ENCODE measurements at regions not wholly inside any gene's neighbourhood (a gene's known extent, or its start where the extent isn't known, plus 50 kb on each side); places are given as distances from the start of the nearest gene placed in this dataset.
"Not testable (repeated sequence)": the region's sequence is repeated elsewhere in the genome, so short reads cannot be mapped to it uniquely, and the experiment has no call there.

DNA sequence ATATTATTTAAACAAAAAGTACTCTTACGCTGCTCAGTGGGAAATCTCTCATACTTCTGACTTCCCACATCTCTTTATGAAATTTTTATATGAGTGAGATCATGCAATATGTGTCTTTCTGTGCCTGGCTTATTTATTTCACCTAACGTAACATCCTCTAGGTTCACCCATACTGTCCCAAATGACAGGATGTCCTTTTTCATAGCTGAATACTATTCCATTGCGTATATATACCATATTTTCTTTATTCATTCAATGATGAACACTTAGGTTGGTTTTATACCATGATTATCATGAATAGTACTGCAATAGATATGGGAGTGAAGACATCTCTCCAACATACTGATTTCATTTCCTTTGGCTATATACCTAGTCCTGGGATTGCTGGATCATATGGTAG, 57.8 kb upstream of the TPP2 start:
- CTCF ChIA-PET, result no interaction called here

DNA sequence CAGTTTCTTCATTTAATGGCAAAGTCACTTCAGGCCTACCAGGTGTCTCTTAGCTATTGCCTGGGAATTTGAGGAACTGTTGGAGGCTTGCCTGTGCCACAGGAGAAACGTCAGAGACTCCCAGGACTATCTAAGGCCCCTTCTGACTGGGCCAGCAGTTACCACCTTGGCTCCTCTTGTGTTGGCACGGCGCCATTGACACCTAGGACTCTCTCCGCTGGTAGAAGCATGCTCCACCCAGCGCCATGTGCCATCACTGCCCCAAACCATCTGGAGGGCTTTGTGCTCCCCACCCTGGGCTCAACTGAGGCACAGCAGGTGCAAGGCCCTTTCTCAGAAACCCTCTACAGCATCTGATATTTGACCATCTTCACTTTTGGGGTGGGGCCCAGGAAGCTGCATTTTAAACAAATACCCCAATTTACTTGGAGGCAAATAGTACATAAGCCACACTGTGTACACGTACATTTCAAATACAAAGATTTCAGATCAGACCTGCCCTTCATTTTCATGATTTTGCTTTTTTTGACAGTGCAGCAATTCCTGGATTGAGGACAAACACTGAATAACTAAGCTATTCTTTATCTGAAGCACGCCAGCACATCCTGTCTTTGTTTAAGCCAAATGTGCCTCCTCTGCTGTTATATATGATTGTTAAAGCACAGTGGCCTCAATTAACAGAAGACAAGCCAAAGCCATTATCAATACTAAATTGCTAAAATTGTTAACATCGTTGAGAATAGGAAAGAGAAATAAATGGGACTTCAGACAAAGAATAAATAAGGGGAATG, 59.9 kb upstream of the TPP2 start:
- no peak for TF ChIP-seq ELF4 (IDR thresholded peaks at IDR 0.05)
- POLR2A ChIA-PET, result no interaction called here
- DNase-seq (ENCODE audit: extremely low spot score), result no peak
- CTCF ChIA-PET, result interaction anchor here (1.0 kb wide), 1 partner anchor 17 kb away, joined by 3 read pairs; no protein-coding TSS in a partner anchor

More for the DNA sequence above, 57.8 kb upstream of the TPP2 start:
- TF ChIP-seq, protein P1, sequence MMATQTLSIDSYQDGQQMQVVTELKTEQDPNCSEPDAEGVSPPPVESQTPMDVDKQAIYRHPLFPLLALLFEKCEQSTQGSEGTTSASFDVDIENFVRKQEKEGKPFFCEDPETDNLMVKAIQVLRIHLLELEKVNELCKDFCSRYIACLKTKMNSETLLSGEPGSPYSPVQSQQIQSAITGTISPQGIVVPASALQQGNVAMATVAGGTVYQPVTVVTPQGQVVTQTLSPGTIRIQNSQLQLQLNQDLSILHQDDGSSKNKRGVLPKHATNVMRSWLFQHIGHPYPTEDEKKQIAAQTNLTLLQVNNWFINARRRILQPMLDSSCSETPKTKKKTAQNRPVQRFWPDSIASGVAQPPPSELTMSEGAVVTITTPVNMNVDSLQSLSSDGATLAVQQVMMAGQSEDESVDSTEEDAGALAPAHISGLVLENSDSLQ (IDR thresholded peaks at IDR 0.05), result no peak
- TF ChIP-seq NFRKB (IDR thresholded peaks at IDR 0.05) (no peak), L3MBTL2 (conservative IDR thresholded peaks at IDR 0.05) (no peak), FOXA1 (IDR thresholded peaks at IDR 0.05) (no peak), SP1 (IDR thresholded peaks at IDR 0.05) (no peak), LEF1 (IDR thresholded peaks at IDR 0.05; ENCODE audit: borderline replicate concordance) (no peak), ARNT (IDR thresholded peaks at IDR 0.05) (no peak), HDGF (IDR thresholded peaks at IDR 0.05; ENCODE audit: borderline replicate concordance) (no peak), FOXK2 (IDR thresholded peaks at IDR 0.05) (no peak)
- POLR2A ChIA-PET, result no interaction called here
- no peak for DNase-seq (ENCODE audit: extremely low spot score)

DNA sequence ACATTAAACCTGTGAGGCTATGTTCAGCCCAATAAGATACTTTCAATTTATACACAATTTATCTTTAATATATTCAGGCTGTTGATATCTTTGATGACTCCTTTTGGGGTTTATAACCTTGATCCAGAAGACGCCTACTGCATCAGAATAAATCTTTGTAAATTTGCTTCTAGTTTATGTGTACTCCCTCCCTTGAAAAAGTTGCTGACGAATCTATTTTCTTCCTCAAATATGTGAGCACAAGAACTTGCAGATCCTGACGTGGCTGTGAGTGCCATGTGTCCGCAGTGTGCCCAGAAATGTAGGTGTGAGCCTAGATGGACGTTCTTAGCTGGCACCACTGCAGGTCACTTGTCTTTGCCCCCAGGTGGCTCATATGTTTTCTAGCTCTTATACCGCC, 60.6 kb upstream of the TPP2 start:
- TF ChIP-seq FOXK2 (IDR thresholded peaks at IDR 0.05) (no peak), NFRKB (IDR thresholded peaks at IDR 0.05) (no peak), FOXA1 (IDR thresholded peaks at IDR 0.05) (no peak), SP1 (IDR thresholded peaks at IDR 0.05) (no peak), ARNT (IDR thresholded peaks at IDR 0.05) (no peak), ELF4 (IDR thresholded peaks at IDR 0.05) (no peak), LEF1 (IDR thresholded peaks at IDR 0.05; ENCODE audit: borderline replicate concordance) (no peak), SUZ12 (IDR thresholded peaks at IDR 0.05) (no peak)
- TF ChIP-seq, protein P1 (IDR thresholded peaks at IDR 0.05), result no peak
- DNase-seq (ENCODE audit: extremely low spot score), result no peak
- ChIA-PET CTCF (interaction anchor here (1.0 kb wide), 1 partner anchor 18 kb away, joined by 3 read pairs; no protein-coding TSS in a partner anchor), POLR2A (no interaction called here)

DNA sequence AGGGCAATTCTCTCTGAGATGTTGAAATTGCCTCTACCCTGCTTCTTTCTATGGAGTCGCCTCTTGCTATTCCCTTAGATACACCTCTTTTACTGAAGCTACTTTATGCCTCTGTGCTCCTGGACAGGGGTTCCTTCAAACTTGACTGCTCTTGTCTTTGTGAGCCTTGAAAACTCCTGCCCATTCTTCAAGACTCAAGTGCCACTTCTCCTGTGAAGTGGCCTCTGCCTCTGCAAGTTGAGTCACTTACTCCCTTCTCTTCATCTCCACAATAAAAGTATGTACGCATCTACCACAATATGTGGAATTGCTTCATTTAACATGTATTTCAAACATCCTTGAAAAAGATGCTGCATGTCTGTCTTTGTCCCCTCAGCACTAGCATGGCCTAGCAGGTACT, 66.0 kb upstream of the TPP2 start:
- TF ChIP-seq SP1 (IDR thresholded peaks at IDR 0.05) (no peak), ZNF384 (IDR thresholded peaks at IDR 0.05) (no peak), CTBP1 (IDR thresholded peaks at IDR 0.05; ENCODE audit: borderline replicate concordance) (no peak), LEF1 (IDR thresholded peaks at IDR 0.05; ENCODE audit: borderline replicate concordance) (no peak), SUZ12 (IDR thresholded peaks at IDR 0.05) (no peak), HDGF (IDR thresholded peaks at IDR 0.05; ENCODE audit: borderline replicate concordance) (no peak), ELF4 (IDR thresholded peaks at IDR 0.05) (no peak), BHLHE40 (IDR thresholded peaks at IDR 0.05; ENCODE audit: borderline replicate concordance) (no peak), FOXA1 (IDR thresholded peaks at IDR 0.05) (no peak)
- TF ChIP-seq, protein P1 (IDR thresholded peaks at IDR 0.05), result no peak
- DNase-seq (ENCODE audit: extremely low spot score), result no peak
- CTCF ChIA-PET, result no interaction called here
- POLR2A ChIA-PET, result no interaction called here

DNA sequence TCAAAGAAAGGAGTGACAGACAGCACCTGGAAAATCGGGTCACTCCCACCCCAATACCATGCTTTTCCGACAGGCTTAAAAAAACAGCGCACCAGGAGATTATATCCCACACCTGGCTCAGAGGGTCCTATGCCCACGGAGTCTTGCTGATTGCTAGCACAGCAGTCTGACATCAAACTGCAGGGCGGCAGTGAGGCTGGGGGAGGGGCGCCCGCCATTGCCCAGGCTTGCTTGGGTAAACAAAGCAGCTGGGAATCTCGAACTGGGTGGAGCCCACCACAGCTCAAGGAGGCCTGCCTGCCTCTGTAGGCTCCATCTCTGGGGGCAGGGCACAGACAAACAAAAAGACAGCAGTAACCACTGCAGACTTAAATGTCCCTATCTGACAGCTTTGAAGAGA, 74.5 kb upstream of the TPP2 start:
- CTCF ChIA-PET; DNase-seq (ENCODE audit: extremely low spot score); POLR2A ChIA-PET: not testable (repeated sequence)

DNA sequence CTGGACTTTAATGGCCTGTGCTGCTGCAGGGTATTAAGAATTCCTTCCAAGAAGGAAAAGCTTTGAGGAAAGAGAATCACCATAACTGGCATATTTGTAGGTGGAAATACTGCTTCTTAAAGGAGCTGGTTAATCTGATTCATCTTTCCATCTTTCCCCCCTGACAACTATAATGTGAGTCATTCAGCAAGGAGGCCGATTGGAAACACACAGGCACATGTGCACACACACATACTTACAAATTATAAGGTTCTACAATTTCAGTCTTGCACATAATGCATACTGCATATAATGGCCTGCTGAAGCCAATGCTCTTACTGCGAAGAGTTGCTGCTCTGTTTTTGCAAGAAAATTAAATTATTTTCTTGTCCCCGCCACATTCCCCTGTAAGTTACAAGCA, 78.8 kb upstream of the TPP2 start:
- no peak for DNase-seq (ENCODE audit: extremely low spot score)
- POLR2A ChIA-PET, result no interaction called here
- TF ChIP-seq SUZ12 (IDR thresholded peaks at IDR 0.05) (no peak), CTBP1 (IDR thresholded peaks at IDR 0.05; ENCODE audit: borderline replicate concordance) (no peak), NFRKB (IDR thresholded peaks at IDR 0.05) (no peak), TARDBP (IDR thresholded peaks at IDR 0.05) (no peak), HDGF (IDR thresholded peaks at IDR 0.05; ENCODE audit: borderline replicate concordance) (no peak), SP1 (IDR thresholded peaks at IDR 0.05) (no peak), ELF4 (IDR thresholded peaks at IDR 0.05) (no peak), BHLHE40 (IDR thresholded peaks at IDR 0.05; ENCODE audit: borderline replicate concordance) (no peak), LEF1 (IDR thresholded peaks at IDR 0.05; ENCODE audit: borderline replicate concordance) (no peak)
- CTCF ChIA-PET, result no interaction called here

DNA sequence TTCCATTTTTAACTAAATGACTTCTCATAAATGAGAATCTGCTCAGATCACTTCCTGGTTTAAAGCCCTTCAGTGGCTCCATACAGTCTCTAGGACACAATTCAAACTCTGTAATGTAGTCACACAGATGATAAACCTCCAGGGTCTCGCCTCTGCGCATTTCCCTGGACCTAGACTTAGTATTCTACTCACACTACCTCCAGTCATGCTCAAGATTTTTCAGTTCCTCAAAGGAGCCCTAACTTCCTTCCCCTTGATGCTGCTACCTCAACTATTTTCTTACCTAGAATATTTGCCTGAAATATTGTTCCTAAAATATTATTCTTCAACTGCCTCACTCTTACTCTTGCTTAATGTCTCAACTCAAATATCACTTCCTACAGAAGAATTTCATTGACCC, 86.7 kb upstream of the TPP2 start:
- DNase-seq (ENCODE audit: extremely low spot score), result no peak
- ChIA-PET CTCF (no interaction called here), POLR2A (no interaction called here)
- TF ChIP-seq ZNF384 (IDR thresholded peaks at IDR 0.05), result no peak
- no peak for TF ChIP-seq LEF1 (IDR thresholded peaks at IDR 0.05; ENCODE audit: borderline replicate concordance)
- TF ChIP-seq BHLHE40 (IDR thresholded peaks at IDR 0.05; ENCODE audit: borderline replicate concordance), result no peak
- TF ChIP-seq ARNT (IDR thresholded peaks at IDR 0.05), result no peak
- no peak for TF ChIP-seq L3MBTL2 (conservative IDR thresholded peaks at IDR 0.05)
- TF ChIP-seq, protein P1 (IDR thresholded peaks at IDR 0.05), result no peak
